Uterus (tissue), 3 donors: ENCODE measurements at regions not wholly inside any gene's neighbourhood (a gene's known extent, or its start where the extent isn't known, plus 50 kb on each side); places are given as distances from the start of the nearest gene placed in this dataset.

Experiments
- DNase-seq, 2 donors: peaks; one replicate each; pipeline ENCODE4 v3.0.0-alpha.2; 2019 to 2020
- H3K27ac ChIP-seq, 2 donors: fragments of 200-600 bp; sonication (generic); 1 replicate in 1 of 2; 2 replicates in 1 of 2; pipeline ENCODE4 v1.5.1; 2016 to 2018
- H3K27me3 ChIP-seq, 2 donors: fragments of 200-600 bp; sonication (generic); one replicate each; pipeline ENCODE4 v1.5.1; 2018 to 2019; ENCODE audit warnings: control low read depth in 1 of 2
- H3K36me3 ChIP-seq, 2 donors: fragments of 200-600 bp; sonication (generic); one replicate each; pipeline ENCODE4 v1.5.1; 2019; ENCODE audit warnings: control low read depth in 1 of 2
- H3K4me1 ChIP-seq, 2 donors: fragments of 200-600 bp; sonication (generic); one replicate each; pipeline ENCODE4 v1.5.1; 2018 to 2019; ENCODE audit warnings: control low read depth in 1 of 2
- H3K4me3 ChIP-seq, 2 donors: fragments of 200-600 bp; sonication (generic); 1 replicate in 1 of 2; 2 replicates in 1 of 2; pipeline ENCODE4 v1.5.1; 2018 to 2019; ENCODE audit warnings: mild to moderate bottlenecking in 1 of 2
- H3K9me3 ChIP-seq, 2 donors: fragments of 200-600 bp; sonication (generic); one replicate each; pipeline ENCODE4 v1.5.1; 2019; ENCODE audit warnings: control low read depth in 1 of 2
- POLR2A ChIP-seq, 2 donors: fragments of 450-650 bp; IDR thresholded peaks; one replicate each; pipeline ENCODE4 v1.6.1; 2016; ENCODE audit warnings: antibody characterized with exemption in 2 of 2, mild to moderate bottlenecking in 1 of 2, moderate library complexity in 1 of 2
- intact Hi-C: fragments of 100-400 bp; cut with DNase I; formaldehyde crosslinking; loops from one replicate; pipeline ENCODE4 v1.15.1; 2023; ENCODE audit warnings: low total_unique reads
- TF ChIP-seq, protein P1 (sequence below), 4 experiments: fragments of 200-600 bp in 2 of 4; fragments of 450-650 bp in 2 of 4; sonication (generic) in 2 of 4; IDR thresholded peaks; one replicate each; pipeline ENCODE4 v1.5.1; 2016 to 2019; ENCODE audit warnings: antibody characterized with exemption in 4 of 4, mild to moderate bottlenecking in 2 of 4, moderate library complexity in 1 of 4
- donor health status: DM: yes; HTN: yes; CAD: no.

DNA sequence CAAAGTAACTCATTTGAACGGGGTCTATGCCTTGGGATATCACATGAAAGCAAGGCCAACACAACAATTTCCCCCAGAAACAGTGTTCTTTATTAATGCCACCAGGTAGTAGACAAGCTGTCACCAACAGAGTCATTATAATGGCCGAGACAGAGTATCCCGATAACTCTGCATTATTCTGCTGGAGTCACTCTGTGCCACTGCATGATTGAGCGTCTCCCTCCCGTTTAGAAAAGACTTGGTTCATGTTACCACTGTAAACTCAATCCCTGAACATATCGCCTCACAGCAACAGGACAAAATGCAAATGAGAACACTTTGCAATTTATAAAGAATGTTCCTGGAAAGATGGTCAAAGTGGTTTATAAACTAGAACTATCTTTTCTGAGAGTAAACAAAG is 932.5 kb downstream of the GATA3 start:
- TF ChIP-seq POLR2A (IDR thresholded peaks at IDR 0.05): no peak
- TF ChIP-seq, protein P1, sequence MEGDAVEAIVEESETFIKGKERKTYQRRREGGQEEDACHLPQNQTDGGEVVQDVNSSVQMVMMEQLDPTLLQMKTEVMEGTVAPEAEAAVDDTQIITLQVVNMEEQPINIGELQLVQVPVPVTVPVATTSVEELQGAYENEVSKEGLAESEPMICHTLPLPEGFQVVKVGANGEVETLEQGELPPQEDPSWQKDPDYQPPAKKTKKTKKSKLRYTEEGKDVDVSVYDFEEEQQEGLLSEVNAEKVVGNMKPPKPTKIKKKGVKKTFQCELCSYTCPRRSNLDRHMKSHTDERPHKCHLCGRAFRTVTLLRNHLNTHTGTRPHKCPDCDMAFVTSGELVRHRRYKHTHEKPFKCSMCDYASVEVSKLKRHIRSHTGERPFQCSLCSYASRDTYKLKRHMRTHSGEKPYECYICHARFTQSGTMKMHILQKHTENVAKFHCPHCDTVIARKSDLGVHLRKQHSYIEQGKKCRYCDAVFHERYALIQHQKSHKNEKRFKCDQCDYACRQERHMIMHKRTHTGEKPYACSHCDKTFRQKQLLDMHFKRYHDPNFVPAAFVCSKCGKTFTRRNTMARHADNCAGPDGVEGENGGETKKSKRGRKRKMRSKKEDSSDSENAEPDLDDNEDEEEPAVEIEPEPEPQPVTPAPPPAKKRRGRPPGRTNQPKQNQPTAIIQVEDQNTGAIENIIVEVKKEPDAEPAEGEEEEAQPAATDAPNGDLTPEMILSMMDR (IDR thresholded peaks at IDR 0.05): no peak
- DNase-seq: no peak

GRCh38 chr10:8987712-8988111 is 933.2 kb downstream of the GATA3 start:
- H3K9me3 ChIP-seq: no peaks in the 10 kb centered on the region
- H3K27ac ChIP-seq: no peak overlapping the region
- H3K27me3 ChIP-seq: no peaks in the 10 kb centered on the region
- no peaks in the 10 kb centered on the region for H3K36me3 ChIP-seq
- H3K4me1 ChIP-seq: no peaks in the 10 kb centered on the region
- intact Hi-C loops: no loop called here
- TF ChIP-seq, protein P1 (IDR thresholded peaks at IDR 0.05): no peak
- no peak for TF ChIP-seq POLR2A (IDR thresholded peaks at IDR 0.05)
- no peak overlapping the region for H3K4me3 ChIP-seq
- DNase-seq: no peak

More for the DNA sequence above, 932.5 kb downstream of the GATA3 start:
- Histone ChIP-seq H3K4me3 (no peak overlapping the region), H3K27ac (no peak overlapping the region), H3K9me3 (no peaks in the 10 kb centered on the region), H3K36me3 (no peaks in the 10 kb centered on the region), H3K27me3 (no peaks in the 10 kb centered on the region), H3K4me1 (no peaks in the 10 kb centered on the region)
- intact Hi-C loops: no loop called here

DNA sequence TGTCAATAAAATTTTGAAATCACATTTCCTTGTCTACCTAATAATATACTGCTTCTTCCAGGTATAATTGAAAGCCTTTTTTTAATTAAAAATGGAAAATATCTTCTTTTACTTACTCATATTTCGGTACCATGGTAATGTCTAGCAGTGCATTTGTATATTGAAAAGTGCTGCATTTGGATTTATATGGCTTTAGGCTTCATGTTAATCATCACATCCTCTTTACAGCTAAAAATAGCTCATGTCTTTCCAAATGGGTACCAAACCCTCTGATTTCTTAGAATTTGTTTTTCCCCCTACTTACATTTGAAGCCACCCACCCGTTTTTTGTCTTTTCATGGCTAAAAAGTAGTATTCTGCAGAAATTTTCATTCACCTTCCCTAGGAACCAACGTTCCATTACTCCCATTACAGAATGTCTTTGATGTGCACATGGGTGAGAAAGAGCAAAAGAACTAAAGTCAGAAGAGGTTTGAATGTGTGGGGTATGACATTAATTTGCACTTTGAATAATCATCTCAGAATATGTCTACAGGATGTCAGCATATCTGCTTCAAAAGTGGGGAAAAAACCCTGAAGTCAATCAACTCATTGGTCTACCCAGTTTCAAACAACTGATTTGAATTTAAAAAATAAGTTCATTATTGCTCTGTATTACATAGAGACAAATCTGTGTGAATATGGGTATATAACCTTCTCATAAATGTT is 935.9 kb downstream of the GATA3 start:
- TF ChIP-seq, protein P1 (IDR thresholded peaks at IDR 0.05): no peak
- TF ChIP-seq POLR2A (IDR thresholded peaks at IDR 0.05): no peak
- Histone ChIP-seq H3K36me3 (no peaks in the 10 kb centered on the region), H3K27me3 (no peaks in the 10 kb centered on the region), H3K4me1 (no peaks in the 10 kb centered on the region), H3K9me3 (no peaks in the 10 kb centered on the region), H3K4me3 (no peak overlapping the region), H3K27ac (no peak overlapping the region)
- intact Hi-C loops: no loop called here
- DNase-seq: no peak

- H3K27ac ChIP-seq: no peak overlapping the region
- DNase-seq: no peak
- H3K4me1 ChIP-seq: no peaks in the 10 kb centered on the region
- H3K4me3 ChIP-seq: no peak overlapping the region
- H3K36me3 ChIP-seq: no peaks in the 10 kb centered on the region
- intact Hi-C loops: no loop called here
- H3K9me3 ChIP-seq: no peaks in the 10 kb centered on the region
- TF ChIP-seq, protein P1 (IDR thresholded peaks at IDR 0.05): no peak
- TF ChIP-seq POLR2A (IDR thresholded peaks at IDR 0.05): no peak
- no peaks in the 10 kb centered on the region for H3K27me3 ChIP-seq
Observed at GRCh38 chr10:8992009-8992408, 937.5 kb downstream of the GATA3 start.

DNA sequence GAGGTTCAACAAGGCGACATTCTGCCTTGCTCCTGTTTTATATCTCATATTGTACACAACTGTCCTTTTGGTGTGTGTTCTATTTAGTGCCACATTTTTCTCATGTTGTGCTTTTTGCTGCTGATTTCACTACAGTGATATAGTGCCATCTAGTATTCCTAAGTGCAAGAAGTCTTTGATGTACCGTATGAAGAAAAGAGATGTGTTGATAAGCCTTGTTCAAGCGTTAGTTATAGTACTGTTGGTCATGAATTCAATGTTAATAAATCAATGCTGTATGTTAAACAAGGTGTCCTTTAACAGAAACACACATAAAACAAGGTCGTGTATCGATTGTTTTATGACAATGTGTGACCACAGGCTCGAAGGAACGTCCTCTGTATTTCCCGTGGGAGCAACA is 939.4 kb downstream of the GATA3 start:
- intact Hi-C loops: no loop called here
- Histone ChIP-seq H3K4me1 (no peaks in the 10 kb centered on the region), H3K4me3 (no peak overlapping the region), H3K27ac (no peak overlapping the region), H3K36me3 (no peaks in the 10 kb centered on the region), H3K9me3 (no peaks in the 10 kb centered on the region), H3K27me3 (no peaks in the 10 kb centered on the region)
- TF ChIP-seq POLR2A (IDR thresholded peaks at IDR 0.05): no peak
- TF ChIP-seq, protein P1 (IDR thresholded peaks at IDR 0.05): no peak
- DNase-seq: no peak
